ENCODE measurements at regions not wholly inside any gene's neighbourhood (a gene's known extent, or its start where the extent isn't known, plus 50 kb on each side); places are given as distances from the start of the nearest gene placed in this dataset.

DNA sequence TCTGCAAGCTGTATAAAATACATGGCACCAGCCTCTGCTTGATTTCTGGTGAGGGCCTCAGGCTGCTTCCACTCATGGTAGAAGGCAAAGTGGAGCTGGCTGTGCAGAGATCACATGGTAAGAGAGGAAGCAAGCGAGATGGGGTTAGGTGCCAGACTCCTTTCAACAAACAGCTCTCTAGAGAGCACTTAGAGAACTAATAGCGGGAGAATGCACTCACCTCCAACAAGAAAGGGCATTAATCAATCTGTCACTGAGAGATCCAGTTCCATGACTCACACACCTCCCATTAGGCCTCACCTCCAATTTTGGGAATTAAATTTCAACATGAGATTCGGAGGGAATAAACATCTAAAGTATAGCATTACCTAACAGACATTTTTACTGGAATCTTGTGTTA, 644.1 kb upstream of the ARRDC4 start:
- no peaks in the 10 kb centered on the region for H3K36me3 Mint-ChIP-seq (ENCODE audit: low read depth)
- no peak overlapping the region for H3K4me3 Mint-ChIP-seq
- no peaks in the 10 kb centered on the region for H3K4me1 Mint-ChIP-seq (ENCODE audit: low read depth)
- no peak overlapping the region for H3K27ac Mint-ChIP-seq
- peaks cover 6% of the 10 kb centered on the region for H3K9me3 Mint-ChIP-seq
- no peaks in the 10 kb centered on the region for H3K27me3 Mint-ChIP-seq (ENCODE audit: low read depth)

DNA sequence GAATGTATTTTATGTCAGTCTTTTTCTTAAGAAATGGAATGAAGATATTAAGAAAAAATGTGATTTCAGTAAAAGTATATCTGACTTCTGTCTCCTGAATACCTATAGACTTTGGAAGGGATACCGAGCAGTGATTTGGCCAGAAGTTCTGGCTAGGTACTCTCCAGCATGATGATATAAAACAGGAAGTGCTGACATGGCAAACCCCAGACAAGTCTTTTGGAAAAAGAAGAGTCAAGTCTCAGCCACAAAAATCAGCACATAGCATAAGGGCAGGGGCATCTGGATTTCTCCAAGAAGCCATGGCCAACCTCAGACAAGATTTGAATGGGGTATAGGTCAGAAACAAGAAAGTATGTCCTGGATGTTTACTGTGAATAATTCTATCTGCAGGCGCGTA, 643.3 kb upstream of the ARRDC4 start:
- Mint-ChIP-seq H3K4me3 (no peak overlapping the region), H3K27ac (no peak overlapping the region), H3K27me3 (ENCODE audit: low read depth) (no peaks in the 10 kb centered on the region), H3K9me3 (peaks cover 6% of the 10 kb centered on the region), H3K4me1 (ENCODE audit: low read depth) (no peaks in the 10 kb centered on the region), H3K36me3 (ENCODE audit: low read depth) (no peaks in the 10 kb centered on the region)

DNA sequence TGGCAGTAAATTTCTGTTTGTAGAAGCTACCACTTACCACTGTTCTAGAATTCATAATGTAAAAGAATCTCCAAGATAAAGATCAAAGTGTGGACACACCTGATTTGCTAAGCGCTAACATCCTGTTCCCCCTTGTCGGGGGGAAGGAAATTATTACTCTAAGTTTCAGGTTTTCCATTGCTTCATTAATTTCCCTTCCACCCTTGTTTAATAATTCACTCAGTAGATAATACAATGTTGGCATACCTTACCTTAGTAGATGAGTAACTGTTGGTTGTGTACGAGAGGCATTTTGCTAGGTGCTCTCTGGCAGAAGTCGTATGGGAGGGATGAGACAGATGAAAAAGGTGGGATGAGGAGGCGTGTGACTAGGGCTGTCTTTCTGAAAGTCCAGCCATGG, 641.2 kb upstream of the ARRDC4 start:
- Mint-ChIP-seq H3K9me3 (peaks cover 13% of the 10 kb centered on the region), H3K4me3 (no peak overlapping the region), H3K36me3 (ENCODE audit: low read depth) (no peaks in the 10 kb centered on the region), H3K27ac (no peak overlapping the region), H3K4me1 (ENCODE audit: low read depth) (no peaks in the 10 kb centered on the region), H3K27me3 (ENCODE audit: low read depth) (no peaks in the 10 kb centered on the region)

DNA sequence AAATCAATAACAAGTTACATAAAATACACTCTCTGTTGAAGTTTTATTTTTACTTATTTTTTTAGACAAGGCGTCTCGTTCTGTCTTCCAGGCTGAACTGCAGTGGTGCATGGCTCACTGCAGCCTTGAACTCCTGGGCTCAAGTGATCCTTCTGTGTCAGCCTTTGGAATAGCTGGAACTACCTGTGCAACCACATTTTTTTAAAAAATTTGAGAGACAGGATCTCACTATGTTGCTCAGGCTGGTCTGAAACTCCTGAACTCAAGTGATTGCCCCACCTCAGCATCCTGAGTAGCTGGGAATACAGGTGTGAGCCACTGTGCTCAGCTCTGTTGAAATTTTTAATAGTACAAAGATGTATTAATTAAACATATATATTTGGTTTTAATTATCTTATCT, 614.3 kb upstream of the ARRDC4 start:
- H3K4me3 Mint-ChIP-seq = no peak overlapping the region
- no peak overlapping the region for H3K27ac Mint-ChIP-seq
- peaks cover 12% of the 10 kb centered on the region for H3K9me3 Mint-ChIP-seq

DNA sequence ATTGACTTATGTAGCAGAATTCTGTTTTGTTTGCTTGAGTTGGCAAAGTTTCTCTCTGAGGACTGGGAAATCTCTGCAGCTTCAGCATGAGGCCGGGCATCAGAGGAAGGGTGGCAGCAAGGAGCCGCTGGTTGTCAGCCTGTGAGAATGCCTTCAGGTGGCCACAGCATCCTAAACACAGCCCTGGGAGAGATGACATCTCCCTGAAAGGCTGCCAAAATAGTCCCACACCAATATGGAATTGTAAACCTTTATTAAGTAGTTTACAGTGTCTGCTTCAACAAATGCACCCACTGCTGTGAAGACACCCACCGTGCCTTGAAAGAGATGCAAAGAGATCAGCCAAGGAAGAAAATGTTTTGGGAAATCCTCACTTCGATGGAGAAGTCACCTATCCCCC, 609.7 kb upstream of the ARRDC4 start:
- H3K36me3 Mint-ChIP-seq (ENCODE audit: low read depth) = no peaks in the 10 kb centered on the region
- peaks cover 5% of the 10 kb centered on the region for H3K9me3 Mint-ChIP-seq
- no peak overlapping the region for H3K4me3 Mint-ChIP-seq
- no peaks in the 10 kb centered on the region for H3K27me3 Mint-ChIP-seq (ENCODE audit: low read depth)
- H3K4me1 Mint-ChIP-seq (ENCODE audit: low read depth) = no peaks in the 10 kb centered on the region
- no peak overlapping the region for H3K27ac Mint-ChIP-seq

More for the DNA sequence above, 614.3 kb upstream of the ARRDC4 start:
- Mint-ChIP-seq H3K4me1 (ENCODE audit: low read depth) (no peaks in the 10 kb centered on the region), H3K36me3 (ENCODE audit: low read depth) (no peaks in the 10 kb centered on the region), H3K27me3 (ENCODE audit: low read depth) (no peaks in the 10 kb centered on the region)

DNA sequence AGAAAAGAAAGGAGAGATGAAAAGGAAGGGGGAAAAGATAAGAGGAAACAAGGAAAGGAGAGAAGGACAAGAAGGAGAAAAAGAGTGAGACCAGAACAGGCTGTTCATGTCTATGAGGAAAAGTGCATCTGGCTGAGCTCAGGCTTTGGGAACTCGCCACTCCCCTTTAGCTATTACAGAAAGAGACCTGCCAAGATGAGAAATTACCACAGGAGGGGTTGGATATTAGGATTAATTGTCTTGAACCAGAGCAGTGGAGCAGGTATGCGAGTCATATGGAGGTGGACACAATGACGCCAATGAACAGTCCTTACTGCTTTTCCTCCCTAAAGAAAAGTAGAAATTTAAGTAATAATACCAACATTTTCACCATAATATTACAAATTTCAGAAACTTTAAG, 577.0 kb upstream of the ARRDC4 start:
- peaks cover 10% of the 10 kb centered on the region for H3K9me3 Mint-ChIP-seq
- H3K4me3 Mint-ChIP-seq = no peak overlapping the region
- no peaks in the 10 kb centered on the region for H3K36me3 Mint-ChIP-seq (ENCODE audit: low read depth)

DNA sequence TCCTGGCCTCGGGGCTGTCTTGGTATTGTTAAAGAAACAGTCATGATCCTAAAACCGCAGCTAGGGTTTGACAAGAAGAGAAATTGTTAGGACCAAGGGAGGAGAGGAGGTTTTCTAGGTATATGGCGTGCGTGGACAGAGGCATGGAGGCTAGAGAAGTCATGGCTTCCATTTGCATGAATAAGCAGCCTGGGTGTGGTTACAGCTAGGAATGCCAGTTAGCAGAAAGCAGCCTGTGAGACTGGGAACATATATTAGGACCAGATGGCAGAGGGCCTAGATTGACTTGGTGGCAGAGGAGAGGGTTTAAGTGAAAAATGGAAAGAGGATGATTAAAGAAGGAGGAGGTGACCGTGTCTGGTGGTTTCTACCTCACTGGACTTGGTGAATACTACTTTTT, 573.6 kb upstream of the ARRDC4 start:
- H3K9me3 Mint-ChIP-seq = peaks cover 18% of the 10 kb centered on the region
- no peak overlapping the region for H3K4me3 Mint-ChIP-seq
- H3K4me1 Mint-ChIP-seq (ENCODE audit: low read depth) = no peaks in the 10 kb centered on the region
- no peak overlapping the region for H3K27ac Mint-ChIP-seq
- no peaks in the 10 kb centered on the region for H3K27me3 Mint-ChIP-seq (ENCODE audit: low read depth)
- H3K36me3 Mint-ChIP-seq (ENCODE audit: low read depth) = no peaks in the 10 kb centered on the region

More for the DNA sequence above, 577.0 kb upstream of the ARRDC4 start:
- Mint-ChIP-seq H3K27me3 (ENCODE audit: low read depth) (no peaks in the 10 kb centered on the region), H3K27ac (no peak overlapping the region), H3K4me1 (ENCODE audit: low read depth) (no peaks in the 10 kb centered on the region)

DNA sequence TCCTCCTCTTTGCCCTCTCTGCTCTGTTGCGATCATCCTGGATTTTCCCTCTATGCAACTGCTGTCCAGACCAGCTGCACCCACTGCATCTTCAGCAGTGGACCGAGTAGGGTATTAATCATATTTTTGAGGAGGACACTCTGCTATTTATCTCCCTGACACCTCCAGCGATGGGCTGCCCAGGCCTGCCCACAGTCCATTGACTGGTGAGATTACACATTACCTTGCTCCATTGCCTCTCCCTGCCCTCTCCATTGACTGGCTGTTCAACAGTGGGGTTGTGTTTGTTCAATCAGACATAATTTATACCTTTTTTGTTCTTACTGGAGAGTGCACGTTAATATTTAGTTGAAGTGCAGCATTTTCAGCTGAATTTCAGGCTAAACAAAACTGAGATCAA, 559.3 kb upstream of the ARRDC4 start:
- Mint-ChIP-seq H3K4me3 (no peak overlapping the region), H3K27me3 (ENCODE audit: low read depth) (no peaks in the 10 kb centered on the region), H3K4me1 (ENCODE audit: low read depth) (no peaks in the 10 kb centered on the region), H3K9me3 (peaks cover 17% of the 10 kb centered on the region), H3K27ac (no peak overlapping the region), H3K36me3 (ENCODE audit: low read depth) (no peaks in the 10 kb centered on the region)

DNA sequence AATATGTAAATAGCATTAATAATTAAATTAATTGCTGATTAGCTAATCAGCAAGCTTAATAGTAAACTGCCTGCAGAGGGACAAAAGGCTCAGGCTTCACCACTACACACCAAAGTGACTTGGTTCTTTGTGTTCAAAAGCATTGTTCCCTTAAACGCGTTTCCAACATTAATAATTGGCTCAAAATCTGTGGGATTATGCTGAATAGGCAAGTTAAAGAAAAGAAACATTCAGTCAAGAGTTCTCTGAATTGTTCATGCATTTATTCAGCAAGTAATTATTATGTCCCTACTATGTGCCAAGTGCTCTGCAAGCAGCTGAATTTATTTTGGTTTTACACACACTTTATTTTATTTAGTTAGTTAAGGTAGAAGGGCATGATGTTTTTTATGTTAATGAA, 558.5 kb upstream of the ARRDC4 start:
- Mint-ChIP-seq H3K27ac (no peak overlapping the region), H3K9me3 (peaks cover 17% of the 10 kb centered on the region), H3K36me3 (ENCODE audit: low read depth) (no peaks in the 10 kb centered on the region), H3K27me3 (ENCODE audit: low read depth) (no peaks in the 10 kb centered on the region), H3K4me3 (no peak overlapping the region), H3K4me1 (ENCODE audit: low read depth) (no peaks in the 10 kb centered on the region)

DNA sequence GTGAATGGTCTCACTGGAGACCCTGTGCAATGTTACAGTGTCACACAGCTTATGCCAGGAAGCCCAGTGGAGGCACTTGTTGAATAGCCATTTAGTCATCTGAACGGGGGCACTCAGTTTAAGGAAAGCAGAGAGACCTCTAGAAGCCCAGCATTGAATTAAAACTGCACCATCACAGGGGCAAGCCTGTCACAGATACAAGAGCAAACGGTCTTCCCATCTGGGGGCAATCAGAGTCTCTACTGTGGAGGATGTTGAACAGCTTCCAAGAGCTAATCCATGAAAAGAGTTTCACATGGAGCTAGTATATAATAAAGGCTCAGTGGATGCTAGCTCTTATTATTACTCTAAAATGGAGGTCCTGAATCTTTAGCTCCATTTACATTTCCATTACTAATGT, 553.7 kb upstream of the ARRDC4 start:
- Mint-ChIP-seq H3K9me3 (peaks cover 10% of the 10 kb centered on the region), H3K4me1 (ENCODE audit: low read depth) (no peaks in the 10 kb centered on the region), H3K27ac (no peak overlapping the region), H3K27me3 (ENCODE audit: low read depth) (no peaks in the 10 kb centered on the region), H3K36me3 (ENCODE audit: low read depth) (no peaks in the 10 kb centered on the region), H3K4me3 (no peak overlapping the region)

DNA sequence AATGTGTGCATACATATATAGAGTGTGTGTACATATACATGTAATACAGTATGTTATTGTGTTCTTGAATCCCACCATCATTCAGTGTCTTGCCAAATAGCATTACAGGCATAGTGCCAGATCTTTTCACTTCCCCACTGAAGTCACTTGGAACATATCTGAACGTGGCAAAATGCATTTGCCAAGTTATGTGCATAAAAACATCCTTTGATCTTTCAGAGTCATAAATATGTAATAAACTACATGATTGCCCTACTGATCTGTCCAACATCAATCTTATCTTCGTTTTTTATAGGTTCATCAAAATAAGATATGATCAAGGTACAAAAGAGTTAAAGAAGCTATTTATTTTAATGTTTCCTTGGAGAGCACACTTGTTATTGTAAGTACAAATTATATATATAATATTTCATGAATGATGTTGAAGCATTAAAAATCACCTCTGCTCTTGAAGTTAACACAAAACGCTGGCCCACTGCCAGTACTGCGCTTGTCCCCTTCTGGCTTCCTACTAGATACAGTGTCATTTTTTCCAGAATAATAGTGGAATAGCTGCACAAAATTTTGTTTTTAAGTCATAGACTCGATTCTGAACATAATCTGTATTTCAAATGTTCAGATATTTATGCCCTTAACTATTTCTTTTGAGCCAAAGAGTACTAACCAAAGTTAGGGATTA, 549.5 kb upstream of the ARRDC4 start:
- Mint-ChIP-seq H3K4me1 (ENCODE audit: low read depth) (no peaks in the 10 kb centered on the region), H3K27me3 (ENCODE audit: low read depth) (no peaks in the 10 kb centered on the region), H3K9me3 (peaks cover 9% of the 10 kb centered on the region), H3K4me3 (no peak overlapping the region), H3K36me3 (ENCODE audit: low read depth) (no peaks in the 10 kb centered on the region), H3K27ac (no peak overlapping the region)

DNA sequence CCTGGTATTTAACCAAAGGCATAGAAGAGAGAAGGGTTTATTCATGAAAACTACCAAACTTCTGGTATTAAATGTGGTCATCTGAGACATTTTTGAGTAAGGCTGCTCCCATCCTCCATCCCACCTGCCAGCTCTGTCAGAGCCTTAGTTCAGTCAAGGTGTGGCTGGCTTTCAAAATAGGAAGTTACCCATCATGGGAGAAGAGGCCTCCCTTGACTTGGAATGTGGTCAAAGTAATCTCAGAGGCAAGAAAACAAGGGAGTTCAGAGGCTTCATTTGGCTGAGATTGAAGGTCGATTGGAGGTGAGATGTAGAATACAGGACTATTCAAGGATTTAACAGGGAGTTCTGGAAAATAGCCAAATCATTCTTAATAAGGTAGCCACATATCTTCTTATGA, 540.4 kb upstream of the ARRDC4 start:
- H3K36me3 Mint-ChIP-seq (ENCODE audit: low read depth) = no peaks in the 10 kb centered on the region
- H3K4me1 Mint-ChIP-seq (ENCODE audit: low read depth) = no peaks in the 10 kb centered on the region
- H3K27me3 Mint-ChIP-seq (ENCODE audit: low read depth) = no peaks in the 10 kb centered on the region
- H3K4me3 Mint-ChIP-seq = no peak overlapping the region
- peaks cover 12% of the 10 kb centered on the region for H3K9me3 Mint-ChIP-seq
- no peak overlapping the region for H3K27ac Mint-ChIP-seq

DNA sequence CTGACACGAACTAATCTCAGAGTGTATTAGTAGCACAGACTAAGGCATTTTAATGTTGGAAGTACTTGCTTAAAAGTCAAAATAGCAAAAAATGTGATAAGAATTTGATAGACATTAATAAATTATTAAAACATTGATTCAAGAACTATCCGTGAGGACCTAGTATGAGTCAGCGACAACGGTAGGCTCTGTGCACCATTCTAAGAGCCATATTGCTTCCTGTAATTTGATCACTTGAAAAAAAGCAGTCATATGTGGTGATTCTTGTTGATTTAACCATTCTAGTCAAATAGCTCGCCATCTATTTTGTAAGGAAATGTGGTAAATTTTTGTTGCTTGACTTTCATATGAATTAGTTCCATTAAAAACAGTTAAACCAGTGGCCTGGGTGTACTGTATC, 534.9 kb upstream of the ARRDC4 start:
- H3K4me1 Mint-ChIP-seq (ENCODE audit: low read depth) = no peaks in the 10 kb centered on the region
- no peaks in the 10 kb centered on the region for H3K9me3 Mint-ChIP-seq
- no peak overlapping the region for H3K27ac Mint-ChIP-seq
- no peak overlapping the region for H3K4me3 Mint-ChIP-seq
- H3K27me3 Mint-ChIP-seq (ENCODE audit: low read depth) = no peaks in the 10 kb centered on the region
- H3K36me3 Mint-ChIP-seq (ENCODE audit: low read depth) = no peaks in the 10 kb centered on the region

DNA sequence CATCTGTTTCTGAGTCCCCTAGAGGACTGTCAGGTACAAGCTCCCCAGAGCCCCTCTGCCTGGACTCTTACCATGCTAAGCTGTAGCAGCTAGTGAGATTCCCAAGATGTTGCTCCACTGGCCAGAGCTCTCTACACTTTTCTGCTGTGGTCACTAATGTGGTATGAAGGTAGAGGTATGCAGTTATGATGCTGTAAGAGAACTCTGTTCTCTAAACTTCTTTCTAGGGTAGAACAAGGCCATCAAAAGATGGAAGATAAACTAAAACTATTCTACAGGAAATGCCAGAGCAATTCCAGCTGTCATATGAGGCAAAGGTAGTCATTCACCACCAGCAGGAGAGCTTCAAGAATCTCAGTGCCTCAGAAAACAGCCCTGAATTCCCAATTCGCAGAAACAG, 517.4 kb upstream of the ARRDC4 start:
- Mint-ChIP-seq H3K4me1 (ENCODE audit: low read depth) (no peaks in the 10 kb centered on the region), H3K9me3 (peaks cover 9% of the 10 kb centered on the region), H3K27ac (no peak overlapping the region), H3K4me3 (no peak overlapping the region), H3K27me3 (ENCODE audit: low read depth) (no peaks in the 10 kb centered on the region), H3K36me3 (ENCODE audit: low read depth) (no peaks in the 10 kb centered on the region)

DNA sequence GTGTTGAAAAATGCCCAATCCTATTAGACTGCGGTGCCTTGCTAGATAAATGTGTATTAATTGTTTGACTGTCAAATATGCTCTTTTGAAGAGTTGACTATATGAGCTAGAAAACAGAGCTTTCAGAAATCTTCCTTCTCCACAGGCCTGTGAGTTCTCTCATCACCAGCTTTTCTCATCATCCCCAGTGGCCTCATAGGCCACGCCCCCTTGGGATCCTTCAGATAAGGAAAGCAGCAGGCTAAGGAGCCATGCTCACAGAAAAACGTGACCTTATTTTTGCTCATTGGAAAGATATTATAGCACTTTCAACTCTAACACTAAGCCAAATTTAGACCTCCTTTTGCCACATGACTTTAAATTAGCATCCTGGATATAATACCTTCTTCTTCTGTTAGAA, 514.4 kb upstream of the ARRDC4 start:
- H3K27ac Mint-ChIP-seq = no peak overlapping the region
- no peaks in the 10 kb centered on the region for H3K4me1 Mint-ChIP-seq (ENCODE audit: low read depth)
- H3K9me3 Mint-ChIP-seq = peaks cover 3% of the 10 kb centered on the region
- no peaks in the 10 kb centered on the region for H3K27me3 Mint-ChIP-seq (ENCODE audit: low read depth)
- no peaks in the 10 kb centered on the region for H3K36me3 Mint-ChIP-seq (ENCODE audit: low read depth)
- no peak overlapping the region for H3K4me3 Mint-ChIP-seq
